ENCODE measurements at regions not wholly inside any gene's neighbourhood (a gene's known extent, or its start where the extent isn't known, plus 50 kb on each side); places are given as distances from the start of the nearest gene placed in this dataset.
A peak's percentile ranks its signal among the peaks of the same experiment; 100 is the strongest.
"Not testable (repeated sequence)": the region's sequence is repeated elsewhere in the genome, so short reads cannot be mapped to it uniquely, and the experiment has no call there.

- DNase-seq (ENCODE audit: low read depth in 2 of 2), result no peak
These were observed 863.2 kb downstream of the TRIML1 start for GRCh38 chr4:189002475-189002874.

- not testable (repeated sequence) for DNase-seq (ENCODE audit: low read depth in 2 of 2)
These were observed 871.4 kb downstream of the TRIML1 start for GRCh38 chr4:189010452-189011217.

GRCh38 chr4:189021831-189022230 is 882.6 kb downstream of the TRIML1 start:
- no peak for DNase-seq (ENCODE audit: low read depth in 2 of 2)

- DNase-seq (ENCODE audit: low read depth in 2 of 2), result no peak
These were observed 883.3 kb downstream of the TRIML1 start for GRCh38 chr4:189022440-189023035.

- DNase-seq (ENCODE audit: low read depth in 2 of 2), result no peak
These were observed 890.8 kb downstream of the TRIML1 start for GRCh38 chr4:189029976-189030504.

GRCh38 chr4:189032606-189033338 is 893.5 kb downstream of the TRIML1 start:
- DNase-seq (ENCODE audit: low read depth in 2 of 2), result no peak

GRCh38 chr4:189033801-189034347 is 894.6 kb downstream of the TRIML1 start:
- no peak for DNase-seq (ENCODE audit: low read depth in 2 of 2)

GRCh38 chr4:189035091-189035490 is 895.9 kb downstream of the TRIML1 start:
- no peak for DNase-seq (ENCODE audit: low read depth in 2 of 2)

- DNase-seq (ENCODE audit: low read depth in 2 of 2), result no peak
These were observed 896.4 kb downstream of the TRIML1 start for GRCh38 chr4:189035654-189036053.

GRCh38 chr4:189036906-189037305 is 897.7 kb downstream of the TRIML1 start:
- DNase-seq (ENCODE audit: low read depth in 2 of 2), result no peak

GRCh38 chr4:189046642-189047041 is 894.0 kb upstream of the FRG1 start:
- DNase-seq (ENCODE audit: low read depth in 2 of 2), result peak in 1 of 2 donors; percentile 53

GRCh38 chr4:189048119-189048518 is 892.6 kb upstream of the FRG1 start:
- no peak for DNase-seq (ENCODE audit: low read depth in 2 of 2)

- peak in 1 of 2 donors; percentile 12 for DNase-seq (ENCODE audit: low read depth in 2 of 2)
These were observed 891.0 kb upstream of the FRG1 start for GRCh38 chr4:189049682-189050081.

- peak in 1 of 2 donors; percentile 47 for DNase-seq (ENCODE audit: low read depth in 2 of 2)
These were observed 890.0 kb upstream of the FRG1 start for GRCh38 chr4:189050643-189051042.

GRCh38 chr4:189053621-189054020 is 887.1 kb upstream of the FRG1 start:
- DNase-seq (ENCODE audit: low read depth in 2 of 2), result no peak

- DNase-seq (ENCODE audit: low read depth in 2 of 2), result no peak
These were observed 880.6 kb upstream of the FRG1 start for GRCh38 chr4:189060104-189060503.

- DNase-seq (ENCODE audit: low read depth in 2 of 2), result no peak
These were observed 878.4 kb upstream of the FRG1 start for GRCh38 chr4:189062047-189062820.

GRCh38 chr4:189069772-189070171 is 870.9 kb upstream of the FRG1 start:
- DNase-seq (ENCODE audit: low read depth in 2 of 2), result no peak

GRCh38 chr4:189071241-189071640 is 869.4 kb upstream of the FRG1 start:
- no peak for DNase-seq (ENCODE audit: low read depth in 2 of 2)

- no peak for DNase-seq (ENCODE audit: low read depth in 2 of 2)
These were observed 866.9 kb upstream of the FRG1 start for GRCh38 chr4:189073739-189074138.

GRCh38 chr4:189081826-189082225 is 858.8 kb upstream of the FRG1 start:
- DNase-seq (ENCODE audit: low read depth in 2 of 2), result no peak

All from lung microvascular endothelial cell (primary cell).